GM12873 (cell line): ENCODE measurements at regions not wholly inside any gene's neighbourhood (a gene's known extent, or its start where the extent isn't known, plus 50 kb on each side); places are given as distances from the start of the nearest gene placed in this dataset.

ENCODE experiments used
- CTCF ChIP-seq: IDR thresholded peaks from 2 replicates; pipeline ENCODE4 v1.5.1; 2012; ENCODE audit warnings: low read depth, mild to moderate bottlenecking, moderate library complexity, low read length, control low read depth; ENCODE audit not compliant: insufficient read depth; ENCODE audit errors: missing control alignments

- no peak for TF ChIP-seq CTCF
Measured at GRCh38 chr7:119335405-119335804, 937.6 kb upstream of the KCND2 start.

GRCh38 chr7:119341822-119342221, 931.2 kb upstream of the KCND2 start:
- no peak for TF ChIP-seq CTCF

DNA sequence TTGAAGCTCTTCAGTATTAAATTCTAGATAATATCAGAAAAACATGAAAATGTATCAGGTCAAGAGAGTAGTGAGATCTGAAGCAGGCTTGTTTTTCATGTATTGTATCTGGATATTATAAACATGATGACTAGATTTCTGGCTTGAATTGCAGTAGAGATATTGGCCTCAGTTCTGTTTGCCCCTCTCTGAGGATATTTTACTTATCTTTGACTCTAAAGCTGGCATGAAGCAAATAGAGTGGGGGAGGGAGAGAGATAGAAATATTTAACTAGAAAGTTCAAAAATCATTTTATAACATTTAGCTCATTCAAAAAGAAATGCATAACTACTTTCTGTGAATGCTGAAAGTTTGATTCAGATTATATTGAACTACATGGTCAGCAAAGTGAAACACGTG, 929.7 kb upstream of the KCND2 start:
- TF ChIP-seq CTCF: no peak

DNA sequence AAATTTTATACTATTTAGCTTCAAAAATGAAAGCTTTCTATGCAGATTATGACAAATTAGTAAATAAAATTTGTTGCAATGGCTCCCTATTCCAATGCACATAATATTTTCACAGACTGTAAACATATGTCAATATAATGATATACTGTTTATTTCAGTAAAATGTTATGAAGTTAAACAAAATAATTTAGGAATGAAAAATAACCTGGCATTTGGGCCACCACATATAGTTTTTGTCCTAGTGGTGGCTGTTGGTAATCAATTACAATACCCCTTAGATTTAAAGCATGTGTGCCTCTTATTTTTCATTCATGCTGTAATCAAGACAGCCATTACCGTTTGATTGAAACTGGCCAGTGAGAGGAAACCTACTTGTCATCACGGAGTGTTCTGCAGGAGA, 928.5 kb upstream of the KCND2 start:
- no peak for TF ChIP-seq CTCF

DNA sequence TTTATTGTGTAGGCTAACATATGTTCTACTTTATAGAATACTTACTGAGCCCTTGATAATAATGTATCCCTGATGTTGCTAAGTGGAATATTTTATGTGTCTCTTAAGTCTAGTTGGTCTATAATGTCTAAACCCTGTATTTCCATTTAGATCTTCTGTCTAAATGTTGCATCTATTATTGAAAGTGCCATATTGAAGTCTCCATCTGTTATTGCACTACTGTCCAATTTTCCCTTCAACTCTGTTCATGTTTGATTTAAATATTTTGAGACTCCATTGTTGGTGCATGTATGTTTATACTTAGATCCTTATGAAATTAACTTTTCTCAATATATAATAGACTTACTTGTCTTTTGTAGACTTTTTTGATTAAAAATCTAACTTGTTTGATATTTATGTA, 924.5 kb upstream of the KCND2 start:
- no peak for TF ChIP-seq CTCF

DNA sequence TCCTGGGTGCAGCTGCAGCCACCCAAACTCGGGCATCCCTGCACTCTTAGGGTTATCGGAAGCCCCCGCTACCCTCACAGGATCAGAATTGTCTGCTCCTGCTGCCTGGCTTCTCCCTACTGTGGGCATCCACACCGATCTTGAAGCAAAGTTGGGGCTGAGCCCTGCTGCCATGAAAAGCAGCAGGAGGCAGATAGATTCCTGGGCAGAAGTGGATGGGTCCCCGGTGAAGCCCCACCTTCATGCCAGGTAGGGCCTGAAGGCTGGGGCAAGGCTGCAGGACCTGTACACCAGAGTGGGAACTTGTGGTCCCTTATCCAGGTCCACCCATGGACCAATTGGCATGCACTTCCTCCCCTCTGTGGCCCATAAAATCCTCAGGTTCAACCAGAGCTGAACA, 922.6 kb upstream of the KCND2 start:
- no peak for TF ChIP-seq CTCF

- no peak for TF ChIP-seq CTCF
Measured at GRCh38 chr7:119351320-119351719, 921.7 kb upstream of the KCND2 start.

GRCh38 chr7:119374436-119374835, 898.5 kb upstream of the KCND2 start:
- no peak for TF ChIP-seq CTCF
